ENCODE measurements at regions not wholly inside any gene's neighbourhood (a gene's known extent, or its start where the extent isn't known, plus 50 kb on each side); places are given as distances from the start of the nearest gene placed in this dataset.

GRCh38 chr14:56394826-56395530, 184.6 kb upstream of the TMEM260 start:
- TF ChIP-seq RAD21 (IDR thresholded peaks at IDR 0.05; ENCODE audit: low read depth) = no peak
- TF ChIP-seq TAF1 (IDR thresholded peaks at IDR 0.05; ENCODE audit: low read depth) = no peak
- TF ChIP-seq MAX (IDR thresholded peaks at IDR 0.05) = no peak
- TF ChIP-seq CREB1 (IDR thresholded peaks at IDR 0.05; ENCODE audit: low read depth) = no peak
- TF ChIP-seq USF1 (IDR thresholded peaks at IDR 0.05) = no peak
- TF ChIP-seq REST (IDR thresholded peaks at IDR 0.05; ENCODE audit: low read depth) = no peak
- TF ChIP-seq YY1 (IDR thresholded peaks at IDR 0.05; ENCODE audit: low read depth) = no peak
- TF ChIP-seq CEBPB (IDR thresholded peaks at IDR 0.05) = no peak
- TF ChIP-seq TEAD4 (IDR thresholded peaks at IDR 0.05) = no peak
- no peak for TF ChIP-seq EGR1 (IDR thresholded peaks at IDR 0.05)
- no peak for TF ChIP-seq TCF12 (IDR thresholded peaks at IDR 0.05; ENCODE audit: low read depth)
- no peak for TF ChIP-seq EP300 (IDR thresholded peaks at IDR 0.05; ENCODE audit: borderline replicate concordance)
- TF ChIP-seq NFIC (IDR thresholded peaks at IDR 0.05) = no peak
